ENCODE measurements at regions not wholly inside any gene's neighbourhood (a gene's known extent, or its start where the extent isn't known, plus 50 kb on each side); places are given as distances from the start of the nearest gene placed in this dataset.

GRCh38 chr14:48665077-48665784 lies 920.9 kb downstream of the RPS29 start:
- H3K4me1 Mint-ChIP-seq (ENCODE audit: unreplicated experiment), result no peaks in the 10 kb centered on the region
- DNase-seq (ENCODE audit: low spot score), result no peak
- H3K9me3 Mint-ChIP-seq (ENCODE audit: unreplicated experiment), result no peaks in the 10 kb centered on the region
- H3K36me3 Mint-ChIP-seq (ENCODE audit: low read depth, unreplicated experiment), result no peaks in the 10 kb centered on the region
- no peak overlapping the region for H3K27ac Mint-ChIP-seq (ENCODE audit: unreplicated experiment)
- no peaks in the 10 kb centered on the region for H3K27me3 Mint-ChIP-seq (ENCODE audit: unreplicated experiment)
- TF ChIP-seq CTCF (IDR thresholded peaks at IDR 0.05; ENCODE audit: unreplicated experiment), result no peak
- no peak overlapping the region for H3K4me3 Mint-ChIP-seq (ENCODE audit: unreplicated experiment)

DNA sequence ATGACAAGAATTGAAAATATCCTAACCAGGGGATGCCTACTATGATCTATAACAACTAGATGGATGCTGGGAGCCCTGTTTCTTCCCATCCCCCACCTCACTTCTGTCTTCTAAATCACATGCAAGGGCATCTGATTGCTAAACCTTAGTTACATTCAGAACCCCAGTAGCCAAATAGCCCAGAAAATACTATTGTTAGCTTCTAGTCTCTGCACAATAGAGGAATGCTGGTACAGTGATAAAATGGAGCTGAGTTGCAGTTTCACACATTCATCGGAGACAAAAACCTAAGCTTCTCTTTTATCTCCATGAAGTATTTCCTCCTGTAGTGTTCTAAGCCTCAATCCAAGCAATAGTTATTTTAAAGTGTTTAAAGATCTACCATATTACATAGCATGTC lies 942.9 kb downstream of the RPS29 start:
- Mint-ChIP-seq H3K4me3 (ENCODE audit: unreplicated experiment) (no peak overlapping the region), H3K36me3 (ENCODE audit: low read depth, unreplicated experiment) (no peaks in the 10 kb centered on the region), H3K4me1 (ENCODE audit: unreplicated experiment) (peaks cover 5% of the 10 kb centered on the region), H3K9me3 (ENCODE audit: unreplicated experiment) (no peaks in the 10 kb centered on the region), H3K27me3 (ENCODE audit: unreplicated experiment) (no peaks in the 10 kb centered on the region), H3K27ac (ENCODE audit: unreplicated experiment) (no peak overlapping the region)
- no peak for TF ChIP-seq CTCF (IDR thresholded peaks at IDR 0.05; ENCODE audit: unreplicated experiment)
- DNase-seq (ENCODE audit: low spot score), result no peak

GRCh38 chr14:48628870-48629269 lies 953.5 kb upstream of the MDGA2 start:
- Mint-ChIP-seq H3K27me3 (ENCODE audit: unreplicated experiment) (no peaks in the 10 kb centered on the region), H3K36me3 (ENCODE audit: low read depth, unreplicated experiment) (no peaks in the 10 kb centered on the region), H3K4me1 (ENCODE audit: unreplicated experiment) (no peaks in the 10 kb centered on the region), H3K4me3 (ENCODE audit: unreplicated experiment) (no peak overlapping the region), H3K9me3 (ENCODE audit: unreplicated experiment) (no peaks in the 10 kb centered on the region), H3K27ac (ENCODE audit: unreplicated experiment) (no peak overlapping the region)
- no peak for DNase-seq (ENCODE audit: low spot score)
- no peak for TF ChIP-seq CTCF (IDR thresholded peaks at IDR 0.05; ENCODE audit: unreplicated experiment)

DNA sequence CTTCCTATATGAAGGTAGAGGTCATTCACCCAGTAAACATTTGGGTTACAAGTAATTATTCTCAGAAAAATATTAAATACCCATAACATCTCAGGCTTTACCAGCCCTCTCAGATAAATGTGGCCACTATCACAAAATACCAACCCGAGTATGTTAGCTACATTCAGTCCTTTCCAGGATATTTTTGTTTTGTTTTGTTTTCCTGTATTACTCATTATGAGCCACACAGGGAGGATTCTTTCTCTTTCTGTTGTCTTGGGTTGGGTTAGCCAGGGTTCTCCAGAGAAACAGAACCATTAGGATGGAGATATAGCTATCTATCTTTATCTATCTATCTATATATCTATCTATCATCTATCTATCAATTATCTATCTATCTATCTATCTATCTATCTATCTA lies 947.6 kb upstream of the MDGA2 start:
- Mint-ChIP-seq H3K9me3 (ENCODE audit: unreplicated experiment) (no peaks in the 10 kb centered on the region), H3K27ac (ENCODE audit: unreplicated experiment) (no peak overlapping the region), H3K27me3 (ENCODE audit: unreplicated experiment) (no peaks in the 10 kb centered on the region), H3K36me3 (ENCODE audit: low read depth, unreplicated experiment) (no peaks in the 10 kb centered on the region), H3K4me1 (ENCODE audit: unreplicated experiment) (peaks cover 2% of the 10 kb centered on the region), H3K4me3 (ENCODE audit: unreplicated experiment) (no peak overlapping the region)
- TF ChIP-seq CTCF (IDR thresholded peaks at IDR 0.05; ENCODE audit: unreplicated experiment), result no peak
- DNase-seq (ENCODE audit: low spot score), result no peak

DNA sequence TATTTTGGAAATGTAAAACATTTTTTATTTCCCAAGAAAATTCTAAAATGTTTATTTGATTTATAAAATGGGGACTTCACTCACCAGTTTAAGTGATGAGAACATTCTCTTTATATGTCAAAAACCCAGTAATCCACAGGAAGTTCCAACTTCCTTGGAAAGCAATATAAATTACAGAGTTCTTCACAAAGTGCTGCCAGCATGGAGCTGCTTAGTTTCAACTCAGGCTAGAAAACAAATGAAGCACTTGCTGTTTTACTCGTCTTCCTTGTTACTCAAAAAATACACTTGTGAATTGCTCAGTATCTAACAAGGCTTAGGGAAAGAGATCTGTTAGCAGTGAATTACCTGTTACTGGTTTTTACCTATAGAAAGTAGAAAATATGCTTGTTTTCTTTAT lies 942.7 kb upstream of the MDGA2 start:
- Mint-ChIP-seq H3K9me3 (ENCODE audit: unreplicated experiment) (no peaks in the 10 kb centered on the region), H3K27me3 (ENCODE audit: unreplicated experiment) (no peaks in the 10 kb centered on the region), H3K27ac (ENCODE audit: unreplicated experiment) (no peak overlapping the region), H3K4me1 (ENCODE audit: unreplicated experiment) (peaks cover 2% of the 10 kb centered on the region), H3K4me3 (ENCODE audit: unreplicated experiment) (no peak overlapping the region), H3K36me3 (ENCODE audit: low read depth, unreplicated experiment) (no peaks in the 10 kb centered on the region)
- no peak for TF ChIP-seq CTCF (IDR thresholded peaks at IDR 0.05; ENCODE audit: unreplicated experiment)
- no peak for DNase-seq (ENCODE audit: low spot score)

All from endothelial cell (in vitro differentiated cells).